Neuronal stem cell (in vitro differentiated cells): ENCODE measurements at regions not wholly inside any gene's neighbourhood (a gene's known extent, or its start where the extent isn't known, plus 50 kb on each side); places are given as distances from the start of the nearest gene placed in this dataset.

Source experiments
- DNase-seq: peaks from one replicate; pipeline ENCODE4 v3.0.0-alpha.2; 2013; ENCODE audit warnings: low spot score
- H2AFZ ChIP-seq: one replicate; pipeline ENCODE4 v1.6.1; 2013; ENCODE audit warnings: mild to moderate bottlenecking, low read length, inconsistent platforms
- H2AK5ac ChIP-seq: 2 replicates; pipeline ENCODE4 v1.6.1; 2013; ENCODE audit warnings: low read depth, mild to moderate bottlenecking, inconsistent platforms, low read length, moderate library complexity, mixed read lengths
- H2BK120ac ChIP-seq: 2 replicates; pipeline ENCODE4 v1.6.1; 2013; ENCODE audit warnings: low read depth, mild to moderate bottlenecking, inconsistent platforms, low read length, moderate library complexity, mixed read lengths
- H2BK12ac ChIP-seq: one replicate; pipeline ENCODE4 v1.6.1; 2013; ENCODE audit warnings: low read length, inconsistent platforms
- H2BK15ac ChIP-seq: 2 replicates; pipeline ENCODE4 v1.6.1; 2013; ENCODE audit warnings: mild to moderate bottlenecking, low read length, inconsistent platforms, mixed read lengths
- H2BK5ac ChIP-seq: one replicate; pipeline ENCODE4 v1.6.1; 2013; ENCODE audit warnings: inconsistent platforms, mild to moderate bottlenecking, low read length, moderate library complexity
- H3K14ac ChIP-seq: one replicate; pipeline ENCODE4 v1.6.1; 2013; ENCODE audit warnings: low read length, inconsistent platforms
- H3K18ac ChIP-seq: 2 replicates; pipeline ENCODE4 v1.6.1; 2013; ENCODE audit warnings: low read length, inconsistent platforms
- H3K23ac ChIP-seq: 2 replicates; pipeline ENCODE4 v1.6.1; 2013; ENCODE audit warnings: low read depth, mild to moderate bottlenecking, mixed read lengths, low read length, inconsistent platforms; ENCODE audit not compliant: poor library complexity
- H3K27ac ChIP-seq: replicated peaks from 3 replicates; pipeline ENCODE4 v1.5.1; 2013; ENCODE audit warnings: low read length, inconsistent platforms
- H3K27me3 ChIP-seq, 3 experiments: 2 replicates each; pipeline ENCODE4 v1.6.1; 2013; ENCODE audit warnings: low read length in 3 of 3, mild to moderate bottlenecking in 2 of 3, inconsistent platforms in 1 of 3, low read depth in 1 of 3, mixed read lengths in 1 of 3, moderate library complexity in 1 of 3; ENCODE audit not compliant: control insufficient read depth in 3 of 3, insufficient read depth in 3 of 3
- H3K36me3 ChIP-seq, 2 donors: replicated peaks in 1 of 2; 2 replicates each; pipeline ENCODE4 v1.6.1; 2013; ENCODE audit warnings: low read length in 2 of 2; ENCODE audit not compliant: control insufficient read depth in 2 of 2, insufficient read depth in 2 of 2
- H3K4ac ChIP-seq: 2 replicates; pipeline ENCODE4 v1.6.1; 2013; ENCODE audit warnings: inconsistent platforms, mild to moderate bottlenecking, low read length, moderate library complexity
- H3K4me1 ChIP-seq, 2 donors: 1 replicate in 1 of 2; 2 replicates in 1 of 2; pipeline ENCODE4 v1.6.1; 2013; ENCODE audit warnings: low read length in 2 of 2, low read depth in 1 of 2; ENCODE audit not compliant: control insufficient read depth in 2 of 2, insufficient read depth in 1 of 2
- H3K4me2 ChIP-seq: one replicate; pipeline ENCODE4 v1.6.1; 2013; ENCODE audit warnings: mild to moderate bottlenecking, low read length, inconsistent platforms; ENCODE audit not compliant: insufficient read depth, poor library complexity, severe bottlenecking
- H3K4me3 ChIP-seq, 2 donors: 2 replicates each; pipeline ENCODE4 v1.5.1; 2013; ENCODE audit warnings: low read length in 2 of 2, mild to moderate bottlenecking in 2 of 2, inconsistent platforms in 1 of 2, moderate library complexity in 1 of 2
- H3K79me1 ChIP-seq: one replicate; pipeline ENCODE4 v1.6.1; 2013; ENCODE audit warnings: low read depth, mild to moderate bottlenecking, inconsistent platforms, low read length, moderate library complexity
- H3K9ac ChIP-seq: one replicate; pipeline ENCODE4 v1.6.1; 2013; ENCODE audit warnings: mild to moderate bottlenecking, low read depth, low read length, inconsistent platforms; ENCODE audit not compliant: poor library complexity
- H3K9me3 ChIP-seq, 2 donors: replicated peaks in 1 of 2; 2 replicates each; pipeline versions ENCODE3 to v1.6.1; 2013; ENCODE audit warnings: low read length in 2 of 2, mild to moderate bottlenecking in 2 of 2, inconsistent platforms in 1 of 2, low read depth in 1 of 2, mixed read lengths in 1 of 2, moderate library complexity in 1 of 2; ENCODE audit not compliant: control insufficient read depth in 2 of 2, insufficient read depth in 1 of 2
- H4K8ac ChIP-seq: one replicate; pipeline ENCODE4 v1.6.1; 2013; ENCODE audit warnings: low read depth, mild to moderate bottlenecking, inconsistent platforms, low read length, moderate library complexity
- H4K91ac ChIP-seq: one replicate; pipeline ENCODE4 v1.6.1; 2013; ENCODE audit warnings: low read length, low read depth, mild to moderate bottlenecking, inconsistent platforms; ENCODE audit not compliant: poor library complexity
- WGBS, 2 donors: extraction: QIAGEN DNeasy Blood & Tissue Kit; methylation state at CpG; one replicate each; pipeline ENCODE4 v1.1.7; 2013; ENCODE audit warnings: missing lambda C conversion rate in 2 of 2, mixed read lengths in 1 of 2; ENCODE audit not compliant: insufficient read length in 2 of 2, insufficient replicate concordance in 1 of 2; ENCODE audit errors: extremely low coverage in 2 of 2; 5-methylcytosine and 5-hydroxymethylcytosine counted together

DNA sequence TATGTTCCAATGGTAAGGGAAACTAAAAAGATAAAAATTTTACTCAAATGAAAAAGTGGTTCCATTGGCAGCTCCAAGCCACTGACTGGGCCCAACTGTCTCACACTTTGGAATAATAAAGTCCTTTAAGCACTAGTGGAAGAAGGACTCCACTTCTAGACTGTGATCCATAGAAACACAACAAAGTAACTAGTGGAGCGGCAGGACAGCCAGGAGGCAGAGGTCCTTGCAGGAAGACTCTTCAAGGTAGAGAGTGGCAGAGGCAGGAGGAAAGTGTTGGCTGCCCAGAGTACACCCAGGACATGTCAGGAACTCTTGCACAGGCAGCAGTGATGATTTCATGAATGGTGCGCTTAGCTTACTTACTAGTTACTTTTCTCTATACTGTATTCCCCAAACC, 65.0 kb upstream of the CCN6 start:
- H3K36me3 ChIP-seq, result no peaks in the 10 kb centered on the region
- no peak for DNase-seq
- H2BK5ac ChIP-seq, result no peak overlapping the region
- H3K9me3 ChIP-seq, result no peaks in the 10 kb centered on the region
- no peak overlapping the region for H2BK12ac ChIP-seq
- H3K14ac ChIP-seq, result no peak overlapping the region
- H3K79me1 ChIP-seq, result no peaks in the 10 kb centered on the region
- no peak overlapping the region for H3K4ac ChIP-seq
- H3K4me1 ChIP-seq, result peaks cover 0 to 9% of the 10 kb centered on the region in 2 donors
- H3K4me2 ChIP-seq, result no peak overlapping the region
- H2BK15ac ChIP-seq, result no peak overlapping the region
- no peaks in the 10 kb centered on the region for H3K27me3 ChIP-seq
- H2AK5ac ChIP-seq, result no peak overlapping the region
- H2AFZ ChIP-seq, result no peak overlapping the region
- H3K18ac ChIP-seq, result no peak overlapping the region
- WGBS, 2 donors, result no CpG with 5 or more reads among the region's 2 CpGs
- H2BK120ac ChIP-seq, result no peak overlapping the region
- no peak overlapping the region for H4K8ac ChIP-seq
- H3K27ac ChIP-seq, result no peak overlapping the region
- no peak overlapping the region for H3K23ac ChIP-seq
- H3K9ac ChIP-seq, result no peak overlapping the region
- H4K91ac ChIP-seq, result no peak overlapping the region
- no peak overlapping the region for H3K4me3 ChIP-seq

- H2AFZ ChIP-seq, result no peak overlapping the region
- no peak overlapping the region for H4K8ac ChIP-seq
- H3K4me1 ChIP-seq, result peaks cover 0 to 9% of the 10 kb centered on the region in 2 donors
- no peak overlapping the region for H2BK12ac ChIP-seq
- H3K9ac ChIP-seq, result no peak overlapping the region
- DNase-seq, result no peak
- H3K4me2 ChIP-seq, result no peak overlapping the region
- 100% methylated on average over 1 of the region's 2 CpGs; no CpG with 5 or more reads in 1 of the 2 donors for WGBS, 2 donors
- no peaks in the 10 kb centered on the region for H3K36me3 ChIP-seq
- H3K9me3 ChIP-seq, result no peaks in the 10 kb centered on the region
- no peak overlapping the region for H2BK120ac ChIP-seq
- H4K91ac ChIP-seq, result no peak overlapping the region
- H3K27ac ChIP-seq, result no peak overlapping the region
- no peak overlapping the region for H3K4me3 ChIP-seq
- no peak overlapping the region for H2BK15ac ChIP-seq
- no peak overlapping the region for H3K23ac ChIP-seq
- no peaks in the 10 kb centered on the region for H3K27me3 ChIP-seq
- H3K4ac ChIP-seq, result no peak overlapping the region
- H3K14ac ChIP-seq, result no peak overlapping the region
- no peak overlapping the region for H2BK5ac ChIP-seq
- H3K79me1 ChIP-seq, result no peaks in the 10 kb centered on the region
- no peak overlapping the region for H2AK5ac ChIP-seq
- no peak overlapping the region for H3K18ac ChIP-seq
Measured at GRCh38 chr6:111989743-111990142, 64.2 kb upstream of the CCN6 start.

GRCh38 chr6:111990214-111990613, 63.7 kb upstream of the CCN6 start:
- H3K4me2 ChIP-seq, result no peak overlapping the region
- WGBS, 2 donors, result no CpG with 5 or more reads among the region's 2 CpGs
- H3K36me3 ChIP-seq, result no peaks in the 10 kb centered on the region
- H3K4me1 ChIP-seq, result peaks cover 0 to 5% of the 10 kb centered on the region in 2 donors
- H3K9me3 ChIP-seq, result no peaks in the 10 kb centered on the region
- no peak overlapping the region for H4K91ac ChIP-seq
- H2AK5ac ChIP-seq, result no peak overlapping the region
- H3K9ac ChIP-seq, result no peak overlapping the region
- H3K4ac ChIP-seq, result no peak overlapping the region
- no peak overlapping the region for H4K8ac ChIP-seq
- no peak overlapping the region for H2AFZ ChIP-seq
- H2BK12ac ChIP-seq, result no peak overlapping the region
- no peak overlapping the region for H3K23ac ChIP-seq
- no peak overlapping the region for H3K14ac ChIP-seq
- H2BK120ac ChIP-seq, result no peak overlapping the region
- no peaks in the 10 kb centered on the region for H3K79me1 ChIP-seq
- no peak overlapping the region for H3K18ac ChIP-seq
- no peak overlapping the region for H2BK15ac ChIP-seq
- H3K4me3 ChIP-seq, result no peak overlapping the region
- H3K27ac ChIP-seq, result no peak overlapping the region
- H3K27me3 ChIP-seq, result no peaks in the 10 kb centered on the region
- DNase-seq, result no peak
- H2BK5ac ChIP-seq, result no peak overlapping the region

GRCh38 chr6:111992851-111993250, 61.1 kb upstream of the CCN6 start:
- H3K27ac ChIP-seq, result no peak overlapping the region
- H3K23ac ChIP-seq, result no peak overlapping the region
- H3K4ac ChIP-seq, result no peak overlapping the region
- peaks cover 0 to 2% (median 0%) of the 10 kb centered on the region in 3 experiments for H3K27me3 ChIP-seq
- no peak overlapping the region for H2AK5ac ChIP-seq
- no peak overlapping the region for H3K9ac ChIP-seq
- DNase-seq, result no peak
- H3K4me3 ChIP-seq, result no peak overlapping the region
- no peak overlapping the region for H4K8ac ChIP-seq
- no peak overlapping the region for H3K18ac ChIP-seq
- no peak overlapping the region for H2BK5ac ChIP-seq
- H2BK120ac ChIP-seq, result no peak overlapping the region
- H3K36me3 ChIP-seq, result no peaks in the 10 kb centered on the region
- no peak overlapping the region for H2AFZ ChIP-seq
- H3K14ac ChIP-seq, result no peak overlapping the region
- peaks cover 2 to 14% of the 10 kb centered on the region in 2 donors for H3K4me1 ChIP-seq
- H4K91ac ChIP-seq, result no peak overlapping the region
- H2BK12ac ChIP-seq, result no peak overlapping the region
- H3K9me3 ChIP-seq, result peaks cover 0 to 2% of the 10 kb centered on the region in 2 donors
- no peak overlapping the region for H3K4me2 ChIP-seq
- H3K79me1 ChIP-seq, result no peaks in the 10 kb centered on the region
- H2BK15ac ChIP-seq, result no peak overlapping the region
- WGBS, 2 donors, result no CpG with 5 or more reads among the region's 4 CpGs
